NCI-H146 (cell line): ENCODE measurements at regions not wholly inside any gene's neighbourhood (a gene's known extent, or its start where the extent isn't known, plus 50 kb on each side); places are given as distances from the start of the nearest gene placed in this dataset.
"Not testable (repeated sequence)": the region's sequence is repeated elsewhere in the genome, so short reads cannot be mapped to it uniquely, and the experiment has no call there.

Experiments used
- DNase-seq: peaks from one replicate; lab custom pipeline; 2025; lab: John Stamatoyannopoulos, UW

- DNase-seq: no peak
Measured at GRCh38 chr4:178970433-178971140, 1528.3 kb upstream of the AGA start.

- no peak for DNase-seq
Measured at GRCh38 chr4:178976861-178977260, 1534.6 kb upstream of the AGA start.

GRCh38 chr4:178993306-178993705 lies 1551.1 kb upstream of the AGA start:
- no peak for DNase-seq

- DNase-seq: no peak
Measured at GRCh38 chr4:179001918-179002317, 1559.7 kb upstream of the AGA start.

GRCh38 chr4:179007755-179008154 lies 1565.5 kb upstream of the AGA start:
- DNase-seq: no peak

GRCh38 chr4:179017581-179017980 lies 1575.3 kb upstream of the AGA start:
- DNase-seq: no peak

- no peak for DNase-seq
Measured at GRCh38 chr4:179027569-179027968, 1585.3 kb upstream of the AGA start.

- no peak for DNase-seq
Measured at GRCh38 chr4:179028321-179028720, 1586.1 kb upstream of the AGA start.

GRCh38 chr4:179029683-179030082 lies 1587.4 kb upstream of the AGA start:
- DNase-seq: no peak

GRCh38 chr4:179040259-179040658 lies 1598.0 kb upstream of the AGA start:
- no peak for DNase-seq

- no peak for DNase-seq
Measured at GRCh38 chr4:179048839-179049453, 1606.7 kb upstream of the AGA start.

GRCh38 chr4:179051206-179051605 lies 1609.0 kb upstream of the AGA start:
- no peak for DNase-seq

GRCh38 chr4:179059396-179059795 lies 1617.2 kb upstream of the AGA start:
- DNase-seq: no peak

GRCh38 chr4:179066254-179066653 lies 1624.0 kb upstream of the AGA start:
- not testable (repeated sequence) for DNase-seq

- no peak for DNase-seq
Measured at GRCh38 chr4:179071131-179071530, 1628.9 kb upstream of the AGA start.

- DNase-seq: no peak
Measured at GRCh38 chr4:179076865-179077264, 1634.6 kb upstream of the AGA start.

- no peak for DNase-seq
Measured at GRCh38 chr4:179095585-179096221, 1653.5 kb upstream of the AGA start.

GRCh38 chr4:179097741-179098140 lies 1655.5 kb upstream of the AGA start:
- no peak for DNase-seq

- no peak for DNase-seq
Measured at GRCh38 chr4:179110356-179110755, 1668.1 kb upstream of the AGA start.

GRCh38 chr4:179110816-179111215 lies 1668.6 kb upstream of the AGA start:
- no peak for DNase-seq

- DNase-seq: no peak
Measured at GRCh38 chr4:179112441-179113170, 1670.4 kb upstream of the AGA start.

GRCh38 chr4:179114615-179115014 lies 1672.4 kb upstream of the AGA start:
- no peak for DNase-seq

- DNase-seq: no peak
Measured at GRCh38 chr4:179116011-179116410, 1673.8 kb upstream of the AGA start.
